H1 (cell line): ENCODE measurements at regions not wholly inside any gene's neighbourhood (a gene's known extent, or its start where the extent isn't known, plus 50 kb on each side); places are given as distances from the start of the nearest gene placed in this dataset.

Source experiments
- CTCF ChIA-PET: fragments of 300-600 bp; sonication (Branson Sonifier 250); formaldehyde crosslinking; loops from one replicate; lab custom pipeline; 2021; ENCODE audit not compliant: partially characterized antibody; lab: Charles Lee
- POLR2A ChIA-PET: fragments of 300-600 bp; sonication (Branson Sonifier 250); formaldehyde crosslinking; loops from one replicate; lab custom pipeline; 2021; ENCODE audit warnings: inconsistent platforms; ENCODE audit not compliant: partially characterized antibody; lab: Charles Lee
- DNase-seq, 2 experiments: peaks; one replicate each; pipeline versions ENCODE4 v3.0.0 to v3.0.0-alpha.2; 2010 to 2022; ENCODE audit warnings: low spot score in 2 of 2, low read depth in 1 of 2, mixed read lengths in 1 of 2
- FAIRE-seq: peaks from 2 replicates; lab custom pipeline; 2011; peaks lifted over from hg19 to GRCh38; lab: Jason Lieb, UNC
- H2AFZ ChIP-seq: 2 replicates; pipeline ENCODE4 v1.8.1; 2012; ENCODE audit warnings: low read length, inconsistent platforms
- H2AK5ac ChIP-seq: 2 replicates; pipeline ENCODE4 v1.6.1; 2013; ENCODE audit warnings: low read depth, low read length
- H2BK120ac ChIP-seq: replicated peaks from 2 replicates; pipeline ENCODE3; 2013; ENCODE audit warnings: low read depth, low read length, inconsistent platforms
- H2BK12ac ChIP-seq: 2 replicates; pipeline ENCODE4 v1.6.1; 2013; ENCODE audit warnings: low read depth, low read length
- H2BK15ac ChIP-seq: 2 replicates; pipeline ENCODE4 v1.6.1; 2013; ENCODE audit warnings: low read length
- H2BK20ac ChIP-seq: 2 replicates; pipeline ENCODE4 v1.6.1; 2013; ENCODE audit warnings: low read length
- H2BK5ac ChIP-seq: 2 replicates; pipeline ENCODE4 v1.6.1; 2013; ENCODE audit warnings: low read depth, low read length
- H3K14ac ChIP-seq: 2 replicates; pipeline ENCODE4 v1.6.1; 2013; ENCODE audit warnings: inconsistent platforms; ENCODE audit not compliant: insufficient read length
- H3K18ac ChIP-seq: 2 replicates; pipeline ENCODE4 v1.6.1; 2013; ENCODE audit warnings: low read length; ENCODE audit errors: extremely low read depth
- H3K23ac ChIP-seq: 2 replicates; pipeline ENCODE4 v1.6.1; 2013; ENCODE audit warnings: inconsistent platforms; ENCODE audit not compliant: insufficient read length
- H3K23me2 ChIP-seq: 2 replicates; pipeline ENCODE4 v1.6.1; 2013; ENCODE audit warnings: low read depth, low read length
- H3K27ac ChIP-seq: 2 replicates; pipeline ENCODE4 v1.6.1; 2011; ENCODE audit warnings: low read depth, low read length, inconsistent platforms
- H3K27me3 ChIP-seq, 4 experiments: replicated peaks in 1 of 4; 1 replicate in 1 of 4; 2 replicates in 3 of 4; pipeline versions ENCODE4 v1.6.1 to v1.8.1; 2011 to 2013; ENCODE audit warnings: low read length in 3 of 4, mild to moderate bottlenecking in 3 of 4, inconsistent platforms in 2 of 4, mixed read lengths in 2 of 4, moderate library complexity in 1 of 4; ENCODE audit not compliant: control insufficient read depth in 3 of 4, insufficient read depth in 3 of 4; ENCODE audit errors: extremely low read depth in 1 of 4
- H3K36me3 ChIP-seq, 4 experiments: 2 replicates each; pipeline versions ENCODE4 v1.6.1 to v1.8.1; 2011 to 2013; ENCODE audit warnings: mild to moderate bottlenecking in 4 of 4, low read length in 3 of 4, moderate library complexity in 2 of 4, control low read depth in 1 of 4, inconsistent platforms in 1 of 4; ENCODE audit not compliant: insufficient read depth in 4 of 4, control insufficient read depth in 2 of 4
- H3K4ac ChIP-seq: replicated peaks from 2 replicates; pipeline ENCODE3; 2013; ENCODE audit warnings: low read length, low read depth, mixed read lengths, inconsistent platforms; ENCODE audit not compliant: insufficient read length
- H3K4me1 ChIP-seq, 4 experiments: replicated peaks in 1 of 4; 1 replicate in 1 of 4; 2 replicates in 3 of 4; pipeline versions ENCODE4 v1.6.1 to v1.8.1; 2011 to 2013; ENCODE audit warnings: low read length in 3 of 4, inconsistent platforms in 2 of 4, mixed read lengths in 1 of 4; ENCODE audit not compliant: insufficient read depth in 4 of 4, control insufficient read depth in 3 of 4
- H3K4me2 ChIP-seq, 2 experiments: 2 replicates each; pipeline versions ENCODE4 v1.6.1 to v1.8.1; 2011 to 2013; ENCODE audit warnings: low read depth in 2 of 2, low read length in 2 of 2, control low read depth in 1 of 2, inconsistent platforms in 1 of 2, mild to moderate bottlenecking in 1 of 2; ENCODE audit not compliant: insufficient read depth in 1 of 2
- H3K4me3 ChIP-seq, 4 experiments: fragments of 200-600, 300-600 bp in 1 of 4; sonication (generic), shearing (Covaris generic), sonication (Bioruptor Twin) in 1 of 4; 2 replicates each; pipeline versions ENCODE4 v1.5.1 to v1.8.1; 2011 to 2016; ENCODE audit warnings: low read length in 4 of 4, low read depth in 3 of 4, control low read depth in 2 of 4, inconsistent platforms in 2 of 4, mild to moderate bottlenecking in 2 of 4, mixed read lengths in 1 of 4, moderate library complexity in 1 of 4; ENCODE audit not compliant: insufficient read depth in 2 of 4; ENCODE audit errors: extremely low read depth in 1 of 4
- H3K56ac ChIP-seq: replicated peaks from 2 replicates; pipeline ENCODE3; 2013; ENCODE audit warnings: low read depth, mild to moderate bottlenecking, mixed read lengths, low read length, inconsistent platforms; ENCODE audit not compliant: insufficient read length
- H3K79me1 ChIP-seq: 2 replicates; pipeline ENCODE4 v1.6.1; 2013; ENCODE audit warnings: low read depth, low read length, control low read depth
- H3K79me2 ChIP-seq, 2 experiments: 2 replicates each; pipeline versions ENCODE4 v1.6.1 to v1.8.1; 2012 to 2013; ENCODE audit warnings: low read length in 2 of 2, mild to moderate bottlenecking in 2 of 2, inconsistent platforms in 1 of 2; ENCODE audit not compliant: insufficient read depth in 2 of 2, control insufficient read depth in 1 of 2
- H3K9ac ChIP-seq, 4 experiments: replicated peaks in 1 of 4; 1 replicate in 1 of 4; 2 replicates in 3 of 4; pipeline versions ENCODE4 v1.6.1 to v1.8.1; 2011 to 2013; ENCODE audit warnings: low read depth in 3 of 4, low read length in 3 of 4, control low read depth in 2 of 4, mild to moderate bottlenecking in 2 of 4, moderate library complexity in 2 of 4, inconsistent platforms in 1 of 4; ENCODE audit errors: extremely low read depth in 1 of 4
- H3K9me3 ChIP-seq, 2 experiments: 2 replicates each; pipeline versions ENCODE4 v1.6.1 to v1.8.1; 2012 to 2013; ENCODE audit warnings: mild to moderate bottlenecking in 2 of 2, moderate library complexity in 2 of 2, control low read depth in 1 of 2, inconsistent platforms in 1 of 2, low read depth in 1 of 2, low read length in 1 of 2, mixed read lengths in 1 of 2; ENCODE audit not compliant: insufficient read depth in 2 of 2
- H4K20me1 ChIP-seq, 2 experiments: replicated peaks in 1 of 2; 2 replicates each; pipeline versions ENCODE3 to v1.8.1; 2011 to 2013; ENCODE audit warnings: inconsistent platforms in 2 of 2, low read length in 2 of 2, mild to moderate bottlenecking in 1 of 2; ENCODE audit not compliant: insufficient read depth in 2 of 2, control insufficient read depth in 1 of 2
- H4K5ac ChIP-seq: 2 replicates; pipeline ENCODE4 v1.6.1; 2013; ENCODE audit warnings: low read length, low read depth, mixed read lengths, inconsistent platforms; ENCODE audit not compliant: insufficient read length
- H4K8ac ChIP-seq: 2 replicates; pipeline ENCODE4 v1.8.0; 2013; ENCODE audit warnings: mild to moderate bottlenecking, moderate library complexity, low read length, inconsistent platforms; ENCODE audit not compliant: insufficient read depth; ENCODE audit errors: extremely low read depth
- H4K91ac ChIP-seq: replicated peaks from 2 replicates; pipeline ENCODE3; 2013; ENCODE audit warnings: low read length, mixed read lengths, inconsistent platforms; ENCODE audit not compliant: insufficient read length
- BCL11A ChIP-seq, 2 experiments: IDR thresholded peaks; one replicate each; pipeline ENCODE4 v1.6.1; 2011; ENCODE audit warnings: low read depth in 2 of 2, low read length in 2 of 2, mild to moderate bottlenecking in 2 of 2
- SIX5 ChIP-seq: IDR thresholded peaks from 2 replicates; pipeline ENCODE4 v1.6.1; 2011; ENCODE audit warnings: mild to moderate bottlenecking, low read depth, low read length
- WGBS, 2 experiments: shearing (Covaris generic) in 1 of 2; methylation state at CpG; one replicate each; pipeline versions ENCODE4 v1.1.6 to v1.1.7; 2013 to 2015; ENCODE audit warnings: low lambda C conversion rate in 2 of 2, mixed read lengths in 2 of 2, inconsistent platforms in 1 of 2, low coverage in 1 of 2, missing lambda C conversion rate in 1 of 2; ENCODE audit not compliant: insufficient replicate concordance in 2 of 2, insufficient coverage in 1 of 2, insufficient read length in 1 of 2; ENCODE audit errors: extremely low coverage in 1 of 2, missing lambda C conversion rate in 1 of 2; 5-methylcytosine and 5-hydroxymethylcytosine counted together

GRCh38 chr7:89477991-89478390, 676.3 kb upstream of the STEAP1 start:
- Histone ChIP-seq H2AFZ (peak overlapping the region; percentile 78), H3K36me3 (no peaks in the 10 kb centered on the region), H3K9ac (no peak overlapping the region), H2BK12ac (no peak overlapping the region), H4K20me1 (no peaks in the 10 kb centered on the region), H3K23ac (no peak overlapping the region), H2BK120ac (no peak overlapping the region), H3K79me1 (no peaks in the 10 kb centered on the region), H3K27ac (no peak overlapping the region), H3K27me3 (no peaks in the 10 kb centered on the region), H4K8ac (no peak overlapping the region), H4K5ac (no peak overlapping the region), H3K79me2 (no peaks in the 10 kb centered on the region), H3K4ac (no peak overlapping the region), H3K18ac (no peak overlapping the region), H3K56ac (no peak overlapping the region), H2BK5ac (no peak overlapping the region), H2BK15ac (no peak overlapping the region), H3K23me2 (no peaks in the 10 kb centered on the region), H3K4me1 (no peaks in the 10 kb centered on the region), H3K4me2 (no peak overlapping the region), H4K91ac (no peak overlapping the region), H2AK5ac (no peak overlapping the region), H3K9me3 (no peaks in the 10 kb centered on the region), H2BK20ac (no peak overlapping the region), H3K14ac (no peak overlapping the region), H3K4me3 (no peak overlapping the region)
- TF ChIP-seq BCL11A (IDR thresholded peaks at IDR 0.05; ENCODE audit: low read depth in 2 of 2, low read length in 2 of 2) (no peak), SIX5 (peak; percentile 38; the same call in 1 of the 2 replicates)
- CTCF ChIA-PET = interaction anchor here (0.6 kb wide), 1 partner anchor 280 kb away, joined by 3 read pairs; no protein-coding TSS in a partner anchor
- 78% methylated on average over 3 of the region's 3 CpGs; no CpG with 5 or more reads in 1 of the 2 experiments for WGBS, 2 experiments
- FAIRE-seq (no peak), DNase-seq (no peak)
- POLR2A ChIA-PET = no interaction called here
